ENCODE measurements at regions not wholly inside any gene's neighbourhood (a gene's known extent, or its start where the extent isn't known, plus 50 kb on each side); places are given as distances from the start of the nearest gene placed in this dataset.
"Not testable (repeated sequence)": the region's sequence is repeated elsewhere in the genome, so short reads cannot be mapped to it uniquely, and the experiment has no call there.

DNA sequence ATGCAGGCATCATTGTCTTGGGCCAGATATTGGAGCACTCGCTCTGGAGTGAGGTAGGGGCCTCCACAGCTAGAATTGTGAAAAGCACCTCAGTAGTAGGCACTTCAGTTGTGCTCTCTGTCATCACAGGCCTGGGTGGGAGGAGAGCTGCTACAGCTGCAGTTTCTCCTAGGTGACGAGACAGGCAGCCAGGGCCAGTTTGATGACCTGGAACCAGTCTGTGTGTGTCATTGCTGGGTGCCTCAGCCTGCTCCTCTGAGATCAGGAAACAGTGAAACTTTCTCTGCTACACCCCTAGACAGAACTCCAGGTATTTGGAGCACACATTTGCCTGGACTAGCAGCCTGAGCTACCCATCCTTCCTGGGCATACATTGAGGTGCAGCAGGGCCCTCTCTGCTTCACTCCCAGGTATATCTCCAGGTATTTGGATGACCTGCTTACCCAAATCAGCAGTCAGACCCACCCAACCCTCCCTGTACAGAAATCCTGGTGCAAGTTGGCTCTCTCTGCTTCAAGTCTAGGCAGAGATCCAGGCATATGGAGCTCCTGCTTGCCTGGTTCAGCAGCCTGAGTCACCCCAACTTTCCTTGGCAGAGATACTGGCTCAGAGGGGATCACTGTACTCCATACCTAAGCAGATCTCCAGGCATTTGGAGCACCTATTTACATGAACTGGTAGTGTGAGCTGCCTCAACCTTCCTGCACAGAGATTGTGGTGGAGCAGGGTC lies 54.3 kb upstream of the SGO1 start:
- no peak overlapping the region for H3K4me2 ChIP-seq (ENCODE audit: low read length)
- H3K79me2 ChIP-seq (replicated peaks; ENCODE audit: insufficient read depth, low read length): no peaks in the 10 kb centered on the region
- H3F3A ChIP-seq (ENCODE audit: insufficient read depth, low read length, poor library complexity, severe bottlenecking): no peaks in the 10 kb centered on the region
- no peak overlapping the region for H3K4me3 ChIP-seq (ENCODE audit: low read length)
- H4K20me1 ChIP-seq (ENCODE audit: insufficient read depth): no peaks in the 10 kb centered on the region
- H3K36me3 ChIP-seq (ENCODE audit: insufficient read depth, low read length): no peaks in the 10 kb centered on the region
- no peak overlapping the region for H3K9ac ChIP-seq (ENCODE audit: low read length)
- H3K27ac ChIP-seq (ENCODE audit: low read length): no peak overlapping the region
- no peaks in the 10 kb centered on the region for H3K27me3 ChIP-seq (ENCODE audit: insufficient read depth, low read depth, low read length)
- no peaks in the 10 kb centered on the region for H3K9me3 ChIP-seq (ENCODE audit: low read length)
- no peaks in the 10 kb centered on the region for H3K9me2 ChIP-seq (ENCODE audit: insufficient read depth, low read length)
- TF ChIP-seq SMC3 (conservative IDR thresholded peaks at IDR 0.05; ENCODE audit: poor library complexity): no peak
- no peak for TF ChIP-seq EZH2 (IDR thresholded peaks at IDR 0.05; ENCODE audit: borderline replicate concordance, insufficient read depth, low read length, poor library complexity, severe bottlenecking)
- TF ChIP-seq RAD21 (conservative IDR thresholded peaks at IDR 0.05): no peak
- TF ChIP-seq, protein P1, sequence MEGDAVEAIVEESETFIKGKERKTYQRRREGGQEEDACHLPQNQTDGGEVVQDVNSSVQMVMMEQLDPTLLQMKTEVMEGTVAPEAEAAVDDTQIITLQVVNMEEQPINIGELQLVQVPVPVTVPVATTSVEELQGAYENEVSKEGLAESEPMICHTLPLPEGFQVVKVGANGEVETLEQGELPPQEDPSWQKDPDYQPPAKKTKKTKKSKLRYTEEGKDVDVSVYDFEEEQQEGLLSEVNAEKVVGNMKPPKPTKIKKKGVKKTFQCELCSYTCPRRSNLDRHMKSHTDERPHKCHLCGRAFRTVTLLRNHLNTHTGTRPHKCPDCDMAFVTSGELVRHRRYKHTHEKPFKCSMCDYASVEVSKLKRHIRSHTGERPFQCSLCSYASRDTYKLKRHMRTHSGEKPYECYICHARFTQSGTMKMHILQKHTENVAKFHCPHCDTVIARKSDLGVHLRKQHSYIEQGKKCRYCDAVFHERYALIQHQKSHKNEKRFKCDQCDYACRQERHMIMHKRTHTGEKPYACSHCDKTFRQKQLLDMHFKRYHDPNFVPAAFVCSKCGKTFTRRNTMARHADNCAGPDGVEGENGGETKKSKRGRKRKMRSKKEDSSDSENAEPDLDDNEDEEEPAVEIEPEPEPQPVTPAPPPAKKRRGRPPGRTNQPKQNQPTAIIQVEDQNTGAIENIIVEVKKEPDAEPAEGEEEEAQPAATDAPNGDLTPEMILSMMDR (IDR thresholded peaks at IDR 0.05; ENCODE audit: poor library complexity, severe bottlenecking): no peak
- TF ChIP-seq, protein P2, sequence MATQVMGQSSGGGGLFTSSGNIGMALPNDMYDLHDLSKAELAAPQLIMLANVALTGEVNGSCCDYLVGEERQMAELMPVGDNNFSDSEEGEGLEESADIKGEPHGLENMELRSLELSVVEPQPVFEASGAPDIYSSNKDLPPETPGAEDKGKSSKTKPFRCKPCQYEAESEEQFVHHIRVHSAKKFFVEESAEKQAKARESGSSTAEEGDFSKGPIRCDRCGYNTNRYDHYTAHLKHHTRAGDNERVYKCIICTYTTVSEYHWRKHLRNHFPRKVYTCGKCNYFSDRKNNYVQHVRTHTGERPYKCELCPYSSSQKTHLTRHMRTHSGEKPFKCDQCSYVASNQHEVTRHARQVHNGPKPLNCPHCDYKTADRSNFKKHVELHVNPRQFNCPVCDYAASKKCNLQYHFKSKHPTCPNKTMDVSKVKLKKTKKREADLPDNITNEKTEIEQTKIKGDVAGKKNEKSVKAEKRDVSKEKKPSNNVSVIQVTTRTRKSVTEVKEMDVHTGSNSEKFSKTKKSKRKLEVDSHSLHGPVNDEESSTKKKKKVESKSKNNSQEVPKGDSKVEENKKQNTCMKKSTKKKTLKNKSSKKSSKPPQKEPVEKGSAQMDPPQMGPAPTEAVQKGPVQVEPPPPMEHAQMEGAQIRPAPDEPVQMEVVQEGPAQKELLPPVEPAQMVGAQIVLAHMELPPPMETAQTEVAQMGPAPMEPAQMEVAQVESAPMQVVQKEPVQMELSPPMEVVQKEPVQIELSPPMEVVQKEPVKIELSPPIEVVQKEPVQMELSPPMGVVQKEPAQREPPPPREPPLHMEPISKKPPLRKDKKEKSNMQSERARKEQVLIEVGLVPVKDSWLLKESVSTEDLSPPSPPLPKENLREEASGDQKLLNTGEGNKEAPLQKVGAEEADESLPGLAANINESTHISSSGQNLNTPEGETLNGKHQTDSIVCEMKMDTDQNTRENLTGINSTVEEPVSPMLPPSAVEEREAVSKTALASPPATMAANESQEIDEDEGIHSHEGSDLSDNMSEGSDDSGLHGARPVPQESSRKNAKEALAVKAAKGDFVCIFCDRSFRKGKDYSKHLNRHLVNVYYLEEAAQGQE (IDR thresholded peaks at IDR 0.05; ENCODE audit: borderline replicate concordance): no peak
- no peak for TF ChIP-seq TAF1 (IDR thresholded peaks at IDR 0.05; ENCODE audit: low read depth)
- no peak for TF ChIP-seq MXI1 (conservative IDR thresholded peaks at IDR 0.05; ENCODE audit: poor library complexity, severe bottlenecking)
- TF ChIP-seq EP300 (conservative IDR thresholded peaks at IDR 0.05; ENCODE audit: poor library complexity, severe bottlenecking): no peak
- no peak for TF ChIP-seq POLR2AphosphoS5 (IDR thresholded peaks at IDR 0.05)
- no peak overlapping the region for H2AFZ ChIP-seq (ENCODE audit: low read depth, low read length)

DNA sequence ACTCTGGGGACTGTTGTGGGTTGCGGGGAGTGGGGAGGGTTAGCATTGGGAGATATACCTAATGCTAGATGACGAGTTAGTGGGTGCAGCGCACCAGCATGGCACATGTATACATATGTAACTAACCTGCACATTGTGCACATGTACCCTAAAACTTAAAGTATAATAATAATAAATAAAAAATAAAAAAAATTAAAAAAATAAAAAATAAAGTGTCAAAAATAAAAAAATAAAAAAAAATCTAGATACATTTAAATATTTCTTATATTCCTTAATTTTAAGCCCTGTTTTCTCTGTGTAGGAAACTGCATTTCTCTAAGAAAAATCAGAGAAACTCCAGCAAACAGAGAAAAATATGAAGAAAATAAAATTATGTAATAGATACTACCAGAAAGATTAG lies 52.2 kb upstream of the SGO1 start:
- not testable (repeated sequence) for H3K4me2 ChIP-seq (ENCODE audit: low read length); H3K36me3 ChIP-seq (ENCODE audit: insufficient read depth, low read length); H3K9me2 ChIP-seq (ENCODE audit: insufficient read depth, low read length); H4K20me1 ChIP-seq (ENCODE audit: insufficient read depth); H3K9ac ChIP-seq (ENCODE audit: low read length); H3K27ac ChIP-seq (ENCODE audit: low read length); H2AFZ ChIP-seq (ENCODE audit: low read depth, low read length); H3F3A ChIP-seq (ENCODE audit: insufficient read depth, low read length, poor library complexity, severe bottlenecking); H3K27me3 ChIP-seq (ENCODE audit: insufficient read depth, low read depth, low read length); H3K4me3 ChIP-seq (ENCODE audit: low read length); H3K79me2 ChIP-seq (replicated peaks; ENCODE audit: insufficient read depth, low read length); H3K9me3 ChIP-seq (ENCODE audit: low read length)

Measured in neural cell (in vitro differentiated cells).